H9 (cell line): ENCODE measurements at regions not wholly inside any gene's neighbourhood (a gene's known extent, or its start where the extent isn't known, plus 50 kb on each side); places are given as distances from the start of the nearest gene placed in this dataset.

Experiments
- DNase-seq: peaks from one replicate; pipeline ENCODE4 v3.0.0-alpha.2; 2017
- H2AFZ ChIP-seq: one replicate; pipeline ENCODE4 v1.6.1; 2013; ENCODE audit warnings: mild to moderate bottlenecking, low read length, control low read depth, moderate library complexity
- H2AK5ac ChIP-seq: 2 replicates; pipeline ENCODE4 v1.6.1; 2013; ENCODE audit warnings: low read length, control low read depth, mixed read lengths; ENCODE audit not compliant: insufficient read length
- H2BK120ac ChIP-seq: one replicate; pipeline ENCODE4 v1.6.1; 2013; ENCODE audit warnings: low read depth, mild to moderate bottlenecking, low read length, control low read depth, inconsistent platforms; ENCODE audit not compliant: poor library complexity, severe bottlenecking
- H2BK12ac ChIP-seq: 2 replicates; pipeline ENCODE4 v1.6.1; 2013; ENCODE audit warnings: low read length, control low read depth, mixed read lengths, low read depth; ENCODE audit not compliant: insufficient read length
- H2BK15ac ChIP-seq: 2 replicates; pipeline ENCODE4 v1.6.1; 2013; ENCODE audit warnings: low read depth, low read length, control low read depth
- H2BK20ac ChIP-seq: one replicate; pipeline ENCODE4 v1.6.1; 2013; ENCODE audit warnings: low read depth, mild to moderate bottlenecking, low read length, control low read depth, inconsistent platforms; ENCODE audit not compliant: poor library complexity, severe bottlenecking
- H2BK5ac ChIP-seq: 2 replicates; pipeline ENCODE4 v1.6.1; 2013; ENCODE audit warnings: low read length, control low read depth, mixed read lengths; ENCODE audit not compliant: insufficient read length
- H3K14ac ChIP-seq: 2 replicates; pipeline ENCODE4 v1.6.1; 2013; ENCODE audit warnings: low read length, control low read depth; ENCODE audit not compliant: insufficient read depth
- H3K18ac ChIP-seq: 2 replicates; pipeline ENCODE4 v1.6.1; 2013; ENCODE audit warnings: low read depth, mild to moderate bottlenecking, mixed read lengths, low read length, control low read depth; ENCODE audit not compliant: insufficient read length
- H3K23ac ChIP-seq: 2 replicates; pipeline ENCODE4 v1.6.1; 2013; ENCODE audit warnings: low read length, control low read depth, mixed read lengths, low read depth; ENCODE audit not compliant: insufficient read length
- H3K23me2 ChIP-seq: 2 replicates; pipeline ENCODE4 v1.6.1; 2013; ENCODE audit warnings: low read depth, mild to moderate bottlenecking, mixed read lengths, low read length, control low read depth; ENCODE audit not compliant: insufficient read length, poor library complexity, severe bottlenecking
- H3K27ac ChIP-seq: 2 replicates; pipeline ENCODE4 v1.5.1; 2013; ENCODE audit warnings: low read length, control low read depth, mixed read lengths, low read depth; ENCODE audit not compliant: insufficient read length
- H3K27me3 ChIP-seq: 2 replicates; pipeline ENCODE4 v1.6.1; 2013; ENCODE audit warnings: low read length, control low read depth, inconsistent platforms; ENCODE audit not compliant: insufficient read depth
- H3K4ac ChIP-seq: 2 replicates; pipeline ENCODE4 v1.6.1; 2013; ENCODE audit warnings: low read depth, mild to moderate bottlenecking, control low read depth, inconsistent platforms, low read length, moderate library complexity
- H3K4me1 ChIP-seq: 2 replicates; pipeline ENCODE4 v1.6.1; 2013; ENCODE audit warnings: low read length, control low read depth, inconsistent platforms; ENCODE audit not compliant: insufficient read depth
- H3K4me2 ChIP-seq: 2 replicates; pipeline ENCODE4 v1.6.1; 2013; ENCODE audit warnings: low read length, control low read depth, mixed read lengths; ENCODE audit not compliant: insufficient read length, insufficient read depth
- H3K56ac ChIP-seq: 2 replicates; pipeline ENCODE4 v1.6.1; 2013; ENCODE audit warnings: low read depth, mild to moderate bottlenecking, mixed read lengths, low read length, control low read depth; ENCODE audit not compliant: insufficient read length
- H3K79me1 ChIP-seq: 2 replicates; pipeline ENCODE4 v1.6.1; 2013; ENCODE audit warnings: low read depth, mild to moderate bottlenecking, moderate library complexity, low read length, control low read depth, inconsistent platforms; ENCODE audit not compliant: insufficient read depth, poor library complexity, severe bottlenecking
- H3K79me2 ChIP-seq: 2 replicates; pipeline ENCODE4 v1.6.1; 2013; ENCODE audit warnings: low read length, control low read depth, inconsistent platforms; ENCODE audit not compliant: insufficient read depth
- H3K9ac ChIP-seq: 2 replicates; pipeline ENCODE4 v1.6.1; 2013; ENCODE audit warnings: low read length, control low read depth, mixed read lengths; ENCODE audit not compliant: insufficient read length; ENCODE audit errors: extremely low read depth
- H3K9me3 ChIP-seq: one replicate; pipeline ENCODE4 v1.6.1; 2013; ENCODE audit warnings: low read depth, low read length, inconsistent platforms; ENCODE audit not compliant: control insufficient read depth
- H3T11ph ChIP-seq: one replicate; pipeline ENCODE4 v1.6.1; 2013; ENCODE audit warnings: mild to moderate bottlenecking, low read length, control low read depth, inconsistent platforms
- H4K20me1 ChIP-seq: one replicate; pipeline ENCODE4 v1.6.1; 2013; ENCODE audit not compliant: control insufficient read depth, insufficient read length, insufficient read depth
- H4K5ac ChIP-seq: 2 replicates; pipeline ENCODE4 v1.6.1; 2013; ENCODE audit warnings: low read depth, mild to moderate bottlenecking, mixed read lengths, low read length, control low read depth; ENCODE audit not compliant: insufficient read length
- H4K8ac ChIP-seq: replicated peaks from 2 replicates; pipeline ENCODE4 v1.6.1; 2013; ENCODE audit warnings: low read length, control low read depth, mixed read lengths, low read depth; ENCODE audit not compliant: insufficient read length
- H4K91ac ChIP-seq: 2 replicates; pipeline ENCODE4 v1.6.1; 2013; ENCODE audit warnings: low read depth, mild to moderate bottlenecking, moderate library complexity, mixed read lengths, low read length, control low read depth; ENCODE audit not compliant: insufficient read length
- H3K27ac Mint-ChIP-seq, 3 experiments: 2 replicates in 2 of 3; 3 replicates in 1 of 3; pipeline ENCODE4 v1.8.0; 2020 to 2021; ENCODE audit warnings: mixed read lengths in 3 of 3, mild to moderate bottlenecking in 1 of 3, moderate library complexity in 1 of 3
- H3K27me3 Mint-ChIP-seq: 2 replicates; pipeline ENCODE4 v1.8.0; 2021; ENCODE audit warnings: low read depth, mild to moderate bottlenecking, moderate library complexity, mixed read lengths
- H3K36me3 Mint-ChIP-seq, 3 experiments: 2 replicates in 2 of 3; 3 replicates in 1 of 3; pipeline ENCODE4 v1.8.0; 2020 to 2021; ENCODE audit warnings: low read depth in 3 of 3, mixed read lengths in 3 of 3; ENCODE audit not compliant: insufficient read depth in 1 of 3
- H3K4me1 Mint-ChIP-seq, 2 experiments: 2 replicates each; pipeline ENCODE4 v1.8.0; 2020; ENCODE audit warnings: mixed read lengths in 2 of 2
- H3K4me3 Mint-ChIP-seq, 2 experiments: 2 replicates in 1 of 2; 3 replicates in 1 of 2; pipeline ENCODE4 v1.8.0; 2020 to 2021; ENCODE audit warnings: mild to moderate bottlenecking in 2 of 2, mixed read lengths in 2 of 2, moderate library complexity in 1 of 2
- H3K9me3 Mint-ChIP-seq, 2 experiments: 2 replicates in 1 of 2; 3 replicates in 1 of 2; pipeline ENCODE4 v1.8.0; 2020; ENCODE audit warnings: mild to moderate bottlenecking in 2 of 2, mixed read lengths in 2 of 2, moderate library complexity in 1 of 2
- CTCF ChIP-seq: fragments of 200-600 bp; sonication (generic); conservative IDR thresholded peaks from 3 replicates; pipeline ENCODE4 v1.8.0; 2021; ENCODE audit warnings: antibody characterized with exemption, mild to moderate bottlenecking
- WGBS: extraction: QIAGEN DNeasy Blood & Tissue Kit; methylation state at CpG from one replicate; pipeline ENCODE4 v1.1.7; 2013; ENCODE audit warnings: missing lambda C conversion rate, low lambda C conversion rate, mixed read lengths; ENCODE audit not compliant: insufficient read length; ENCODE audit errors: extremely low coverage; 5-methylcytosine and 5-hydroxymethylcytosine counted together

- Histone ChIP-seq H3K56ac (no peak overlapping the region), H2AK5ac (no peak overlapping the region), H4K8ac (no peak overlapping the region), H3K9me3 (no peaks in the 10 kb centered on the region), H3K27ac (no peak overlapping the region), H3K4me2 (no peak overlapping the region), H3K4me1 (no peaks in the 10 kb centered on the region), H3T11ph (no peak overlapping the region), H3K23me2 (no peaks in the 10 kb centered on the region), H3K27me3 (no peaks in the 10 kb centered on the region), H3K4ac (no peak overlapping the region), H3K14ac (no peak overlapping the region), H4K20me1 (no peaks in the 10 kb centered on the region), H4K5ac (no peak overlapping the region), H2BK20ac (no peak overlapping the region), H2BK12ac (no peak overlapping the region), H2AFZ (no peak overlapping the region), H4K91ac (no peak overlapping the region), H3K79me2 (no peaks in the 10 kb centered on the region), H2BK15ac (no peak overlapping the region), H2BK120ac (no peak overlapping the region), H3K18ac (no peak overlapping the region), H3K79me1 (no peaks in the 10 kb centered on the region), H3K9ac (no peak overlapping the region), H3K23ac (no peak overlapping the region), H2BK5ac (no peak overlapping the region)
- Mint-ChIP-seq H3K4me1 (no peaks in the 10 kb centered on the region; a peak in 1 of 4 replicates), H3K4me3 (no peak overlapping the region), H3K9me3 (no peaks in the 10 kb centered on the region), H3K36me3 (no peaks in the 10 kb centered on the region; a peak in 1 of 7 replicates), H3K27ac (no peak overlapping the region), H3K27me3 (no peaks in the 10 kb centered on the region)
- TF ChIP-seq CTCF = no peak
- no peak for DNase-seq
- WGBS = no CpG with 5 or more reads among the region's 3 CpGs
These were observed 161.0 kb downstream of the ALX1 start for GRCh38 chr12:85441025-85441424.
